Parathyroid adenoma (tissue), 2 donors: ENCODE measurements at regions not wholly inside any gene's neighbourhood (a gene's known extent, or its start where the extent isn't known, plus 50 kb on each side); places are given as distances from the start of the nearest gene placed in this dataset.

Experiments used
- H2AFZ ChIP-seq: fragments of 300-600 bp; sonication (generic); one replicate; pipeline ENCODE4 v1.7.0; 2017; ENCODE audit warnings: antibody characterized with exemption, mild to moderate bottlenecking
- H3K27ac ChIP-seq: fragments of 300-600 bp; sonication (generic); one replicate; pipeline ENCODE4 v1.7.0; 2017
- H3K27me3 ChIP-seq: fragments of 300-600 bp; sonication (generic); one replicate; pipeline ENCODE4 v1.7.0; 2017; ENCODE audit warnings: low read length; ENCODE audit not compliant: control insufficient read depth, insufficient read depth
- H3K36me3 ChIP-seq: fragments of 300-600 bp; sonication (generic); one replicate; pipeline ENCODE4 v1.7.0; 2017; ENCODE audit warnings: low read length; ENCODE audit not compliant: control insufficient read depth, insufficient read depth
- H3K4me1 ChIP-seq: fragments of 300-600 bp; sonication (generic); one replicate; pipeline ENCODE4 v1.7.0; 2017; ENCODE audit warnings: control low read depth
- H3K4me2 ChIP-seq: fragments of 300-600 bp; sonication (generic); one replicate; pipeline ENCODE4 v1.7.0; 2017; ENCODE audit warnings: low read length
- H3K4me3 ChIP-seq: fragments of 300-600 bp; sonication (generic); one replicate; pipeline ENCODE4 v1.7.0; 2017; ENCODE audit warnings: low read depth, low read length
- H3K79me2 ChIP-seq: fragments of 300-600 bp; sonication (generic); one replicate; pipeline ENCODE4 v1.7.0; 2017; ENCODE audit warnings: control low read depth
- H3K9ac ChIP-seq: fragments of 300-600 bp; sonication (generic); one replicate; pipeline ENCODE4 v1.7.0; 2017; ENCODE audit warnings: mild to moderate bottlenecking
- H3K9me3 ChIP-seq: fragments of 300-600 bp; sonication (generic); one replicate; pipeline ENCODE4 v1.7.0; 2017; ENCODE audit warnings: low read length; ENCODE audit not compliant: control insufficient read depth
- TF ChIP-seq, protein P1 (sequence below): fragments of 300-600 bp; sonication (generic); IDR thresholded peaks from one replicate; pipeline ENCODE4 v1.7.0; 2017; ENCODE audit warnings: antibody characterized with exemption, mild to moderate bottlenecking
- donor health status: primary hyperparathyroidism.

DNA sequence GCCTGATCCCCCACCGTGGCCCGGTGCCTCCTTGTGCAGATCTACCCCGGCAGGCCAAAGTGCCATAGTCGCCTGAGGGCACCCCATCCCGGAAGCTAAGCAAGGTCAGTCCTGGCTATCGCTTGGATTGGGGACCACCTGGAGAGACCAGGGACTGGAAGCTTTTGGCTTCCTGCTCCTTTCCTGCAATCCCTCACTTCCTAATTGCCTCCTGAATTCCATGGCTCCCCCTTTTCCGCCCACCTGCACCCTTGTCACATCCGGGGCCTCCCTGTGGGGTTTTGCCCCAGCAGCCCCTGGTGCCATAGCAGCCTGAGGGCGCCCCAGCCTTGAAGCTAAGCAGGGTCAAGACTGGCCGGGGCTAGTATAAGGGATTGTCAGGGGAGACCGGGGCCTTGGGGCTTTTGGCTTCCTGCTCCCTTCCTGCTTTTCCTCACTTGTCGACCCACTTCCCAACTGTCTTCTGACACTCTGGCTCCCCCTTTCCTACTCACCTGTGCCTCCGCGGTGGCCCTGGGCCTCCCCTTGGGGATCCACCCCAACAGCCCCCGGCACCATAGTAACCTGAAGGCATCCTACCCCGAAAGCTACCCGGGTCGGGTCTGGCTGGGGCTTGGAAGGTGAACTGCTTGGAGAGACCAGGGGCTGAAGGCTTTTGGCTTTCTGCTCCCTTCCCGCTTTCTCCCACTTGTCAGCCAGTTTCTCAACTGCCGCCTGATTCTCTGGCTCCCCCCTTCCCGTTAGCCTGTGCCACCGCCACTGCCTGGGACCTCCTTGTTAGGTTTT lies 2293.6 kb downstream of the TP53TG3F start:
- no peak overlapping the region for H3K4me2 ChIP-seq
- H2AFZ ChIP-seq = no peak overlapping the region
- no peak overlapping the region for H3K9ac ChIP-seq
- no peak overlapping the region for H3K27ac ChIP-seq
- H3K36me3 ChIP-seq = no peaks in the 10 kb centered on the region
- H3K27me3 ChIP-seq = no peaks in the 10 kb centered on the region
- no peak overlapping the region for H3K4me3 ChIP-seq
- TF ChIP-seq, protein P1, sequence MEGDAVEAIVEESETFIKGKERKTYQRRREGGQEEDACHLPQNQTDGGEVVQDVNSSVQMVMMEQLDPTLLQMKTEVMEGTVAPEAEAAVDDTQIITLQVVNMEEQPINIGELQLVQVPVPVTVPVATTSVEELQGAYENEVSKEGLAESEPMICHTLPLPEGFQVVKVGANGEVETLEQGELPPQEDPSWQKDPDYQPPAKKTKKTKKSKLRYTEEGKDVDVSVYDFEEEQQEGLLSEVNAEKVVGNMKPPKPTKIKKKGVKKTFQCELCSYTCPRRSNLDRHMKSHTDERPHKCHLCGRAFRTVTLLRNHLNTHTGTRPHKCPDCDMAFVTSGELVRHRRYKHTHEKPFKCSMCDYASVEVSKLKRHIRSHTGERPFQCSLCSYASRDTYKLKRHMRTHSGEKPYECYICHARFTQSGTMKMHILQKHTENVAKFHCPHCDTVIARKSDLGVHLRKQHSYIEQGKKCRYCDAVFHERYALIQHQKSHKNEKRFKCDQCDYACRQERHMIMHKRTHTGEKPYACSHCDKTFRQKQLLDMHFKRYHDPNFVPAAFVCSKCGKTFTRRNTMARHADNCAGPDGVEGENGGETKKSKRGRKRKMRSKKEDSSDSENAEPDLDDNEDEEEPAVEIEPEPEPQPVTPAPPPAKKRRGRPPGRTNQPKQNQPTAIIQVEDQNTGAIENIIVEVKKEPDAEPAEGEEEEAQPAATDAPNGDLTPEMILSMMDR = no peak
- no peaks in the 10 kb centered on the region for H3K4me1 ChIP-seq
- no peaks in the 10 kb centered on the region for H3K9me3 ChIP-seq
- H3K79me2 ChIP-seq = no peaks in the 10 kb centered on the region

DNA sequence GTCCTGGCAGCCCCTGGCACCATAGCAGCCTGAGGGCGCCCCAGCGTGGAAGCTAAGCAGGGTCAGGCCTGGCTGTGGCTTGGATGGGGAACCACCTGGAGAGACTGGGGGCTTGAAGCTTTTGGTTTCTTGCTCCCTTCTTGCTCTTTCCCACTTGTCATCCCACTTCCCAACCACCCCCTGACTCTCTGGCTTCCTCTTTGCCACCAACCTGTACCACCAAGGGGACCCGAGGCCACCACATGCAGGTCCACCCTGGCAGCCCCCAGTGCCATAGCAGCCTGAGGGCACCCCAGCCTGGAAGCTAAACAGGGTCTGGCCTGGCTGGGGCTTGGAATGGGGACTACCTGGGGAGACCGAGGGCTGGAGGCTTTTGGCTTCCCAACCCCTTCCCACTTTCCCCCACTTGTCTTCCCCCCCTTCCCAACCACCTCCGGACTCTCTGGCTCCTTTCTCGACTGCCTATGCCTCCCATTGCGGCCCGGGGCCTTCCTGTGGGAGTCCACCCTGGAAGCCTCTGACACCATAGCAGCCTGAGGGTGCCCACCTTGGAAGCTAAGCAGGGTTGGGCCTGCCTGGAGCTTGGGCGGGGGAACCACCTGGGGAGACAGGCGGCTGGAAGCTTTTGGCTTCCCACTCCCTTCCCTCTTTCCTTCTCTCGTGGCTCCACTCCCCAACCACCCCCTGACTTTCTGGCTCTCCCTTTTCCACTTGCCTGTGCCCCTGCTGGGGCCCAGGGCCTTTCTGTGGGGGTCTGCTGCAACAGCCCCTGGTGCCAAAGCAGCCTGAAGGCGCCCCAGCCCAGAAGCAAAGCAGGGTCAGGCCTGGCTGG lies 2294.4 kb downstream of the TP53TG3F start:
- H3K27ac ChIP-seq = no peak overlapping the region
- no peaks in the 10 kb centered on the region for H3K9me3 ChIP-seq
- H2AFZ ChIP-seq = no peak overlapping the region
- no peaks in the 10 kb centered on the region for H3K36me3 ChIP-seq
- H3K4me2 ChIP-seq = no peak overlapping the region
- H3K27me3 ChIP-seq = no peaks in the 10 kb centered on the region
- H3K79me2 ChIP-seq = no peaks in the 10 kb centered on the region
- TF ChIP-seq, protein P1 = no peak
- no peak overlapping the region for H3K9ac ChIP-seq
- no peaks in the 10 kb centered on the region for H3K4me1 ChIP-seq
- H3K4me3 ChIP-seq = no peak overlapping the region

DNA sequence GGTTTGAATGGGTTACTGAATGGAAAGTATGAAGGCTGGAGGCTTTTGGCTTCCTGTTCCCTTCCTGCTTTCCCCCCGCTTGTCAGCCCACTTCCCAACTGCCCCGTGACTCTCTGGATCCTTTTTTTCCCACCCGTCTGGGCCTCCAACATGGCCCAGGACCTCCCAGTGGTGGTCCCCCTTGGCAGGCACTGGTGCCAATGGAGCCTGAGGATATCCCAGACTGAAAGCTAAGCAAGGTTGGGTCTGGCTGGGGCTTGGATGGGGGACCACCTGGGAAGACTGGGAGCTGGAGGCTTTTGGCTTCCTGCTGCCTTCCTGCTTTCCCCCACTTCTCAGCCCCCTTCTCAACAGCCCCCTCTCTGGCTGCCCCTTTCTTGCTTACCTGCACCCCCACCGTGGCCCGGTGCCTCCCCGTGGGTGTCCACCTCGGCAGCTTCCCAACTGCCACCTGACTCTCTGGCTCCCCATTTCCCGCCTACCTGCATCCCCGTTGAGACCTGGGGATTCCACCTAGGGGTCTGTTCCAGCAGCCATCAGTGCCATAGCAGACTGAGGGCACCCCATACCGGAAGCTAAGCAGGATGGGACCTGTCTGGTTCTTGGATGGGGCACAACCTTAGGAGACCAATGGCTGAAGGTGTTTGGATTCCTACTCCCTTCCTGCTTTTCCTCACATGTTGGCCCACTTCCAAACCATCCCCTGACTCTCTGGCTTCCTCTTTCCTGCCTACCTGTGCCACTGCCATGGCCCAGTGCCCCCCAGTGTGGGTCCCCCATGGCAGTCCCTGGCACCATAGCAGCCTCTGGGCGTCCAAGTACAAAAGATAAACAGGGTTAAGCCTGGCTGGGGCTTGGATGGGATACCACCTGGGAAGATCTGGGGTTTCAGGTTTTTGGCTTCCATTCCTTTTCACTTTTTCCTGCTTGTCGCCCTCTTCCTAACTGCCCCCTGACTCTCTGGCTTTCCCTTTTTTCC lies 2295.3 kb downstream of the TP53TG3F start:
- Histone ChIP-seq H3K79me2 (no peaks in the 10 kb centered on the region), H2AFZ (no peak overlapping the region), H3K27me3 (no peaks in the 10 kb centered on the region), H3K4me1 (no peaks in the 10 kb centered on the region), H3K36me3 (no peaks in the 10 kb centered on the region), H3K27ac (no peak overlapping the region), H3K4me3 (no peak overlapping the region), H3K9me3 (no peaks in the 10 kb centered on the region), H3K9ac (no peak overlapping the region), H3K4me2 (no peak overlapping the region)
- TF ChIP-seq, protein P1 = no peak

DNA sequence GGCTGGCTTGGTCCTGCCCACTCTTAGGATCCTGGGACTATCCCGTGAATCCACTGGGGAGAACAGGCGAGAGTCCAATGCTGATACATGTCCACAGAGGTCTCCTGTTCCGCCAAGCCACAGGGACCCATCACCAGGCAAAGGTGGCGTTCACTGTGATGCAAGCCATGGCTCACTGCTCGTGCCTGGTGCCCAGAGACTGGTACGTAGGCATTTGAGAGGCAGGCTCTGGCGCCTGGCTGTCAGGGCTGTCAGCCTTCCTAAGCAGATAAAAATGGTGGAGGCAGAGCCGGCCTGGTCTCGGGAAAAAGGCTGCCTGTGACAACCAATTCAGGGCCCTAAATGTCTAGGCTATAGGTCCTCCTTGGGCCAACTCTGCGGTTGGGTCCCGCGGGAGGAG lies 2329.0 kb downstream of the TP53TG3F start:
- Histone ChIP-seq H3K36me3 (no peaks in the 10 kb centered on the region), H3K4me3 (no peak overlapping the region), H3K4me1 (no peaks in the 10 kb centered on the region), H3K27me3 (no peaks in the 10 kb centered on the region), H3K4me2 (no peak overlapping the region), H3K79me2 (no peaks in the 10 kb centered on the region), H2AFZ (no peak overlapping the region), H3K9me3 (no peaks in the 10 kb centered on the region), H3K9ac (no peak overlapping the region), H3K27ac (no peak overlapping the region)
- TF ChIP-seq, protein P1 = no peak
